Liver (tissue), 8 donors: ENCODE measurements at regions not wholly inside any gene's neighbourhood (a gene's known extent, or its start where the extent isn't known, plus 50 kb on each side); places are given as distances from the start of the nearest gene placed in this dataset.

ENCODE experiments used
- DNase-seq: peaks from one replicate; pipeline ENCODE4 v3.0.0-alpha.2; 2017; ENCODE audit warnings: low spot score
- H3K27ac ChIP-seq, 2 donors: one replicate each; pipeline ENCODE4 v1.7.0; 2013; ENCODE audit warnings: inconsistent platforms in 2 of 2, low read length in 2 of 2, control low read depth in 1 of 2, low read depth in 1 of 2, mild to moderate bottlenecking in 1 of 2
- H3K27me3 ChIP-seq, 4 donors: one replicate each; pipeline versions ENCODE4 v1.6.1 to v1.7.0; 2013; ENCODE audit warnings: low read length in 3 of 4, inconsistent platforms in 1 of 4, mild to moderate bottlenecking in 1 of 4, moderate library complexity in 1 of 4; ENCODE audit not compliant: control insufficient read depth in 4 of 4, insufficient read depth in 4 of 4
- H3K36me3 ChIP-seq, 4 donors: one replicate each; pipeline versions ENCODE4 v1.6.1 to v1.7.0; 2013; ENCODE audit warnings: low read length in 3 of 4, mild to moderate bottlenecking in 3 of 4, low read depth in 1 of 4, moderate library complexity in 1 of 4; ENCODE audit not compliant: control insufficient read depth in 4 of 4, insufficient read depth in 3 of 4
- H3K4me1 ChIP-seq, 4 donors: one replicate each; pipeline versions ENCODE4 v1.6.1 to v1.7.0; 2013; ENCODE audit warnings: low read length in 3 of 4, mild to moderate bottlenecking in 3 of 4, moderate library complexity in 1 of 4; ENCODE audit not compliant: control insufficient read depth in 4 of 4, insufficient read depth in 4 of 4
- H3K4me3 ChIP-seq, 3 donors: one replicate each; pipeline versions ENCODE4 v1.6.1 to v1.7.0; 2013; ENCODE audit warnings: low read length in 3 of 3, control low read depth in 1 of 3, low read depth in 1 of 3, mild to moderate bottlenecking in 1 of 3
- H3K9ac ChIP-seq, 2 donors: one replicate each; pipeline ENCODE4 v1.7.0; 2013; ENCODE audit warnings: low read length in 2 of 2, mild to moderate bottlenecking in 2 of 2, moderate library complexity in 2 of 2, control low read depth in 1 of 2, low read depth in 1 of 2
- H3K9me3 ChIP-seq, 4 donors: one replicate each; pipeline versions ENCODE4 v1.6.1 to v1.7.0; 2013; ENCODE audit warnings: low read length in 3 of 4; ENCODE audit not compliant: control insufficient read depth in 4 of 4
- ATF3 ChIP-seq: IDR thresholded peaks from 2 replicates; pipeline ENCODE4 v1.6.1; 2016; ENCODE audit warnings: antibody characterized with exemption
- CTCF ChIP-seq: fragments of 150-350 bp; IDR thresholded peaks from 2 replicates; pipeline ENCODE4 v1.5.1; 2017; ENCODE audit warnings: improper control_type of control experiment, low read depth, low read length; ENCODE audit not compliant: missing input control
- EGR1 ChIP-seq, 2 donors: IDR thresholded peaks; 2 replicates each; pipeline ENCODE4 v1.6.1; 2016 to 2018; ENCODE audit warnings: antibody characterized with exemption in 2 of 2, low read depth in 2 of 2
- FOXA1 ChIP-seq: IDR thresholded peaks from 2 replicates; pipeline ENCODE4 v1.6.1; 2016; ENCODE audit warnings: antibody characterized with exemption
- FOXA2 ChIP-seq: IDR thresholded peaks from 2 replicates; pipeline ENCODE4 v1.6.1; 2016; ENCODE audit warnings: antibody characterized with exemption
- GABPA ChIP-seq, 2 donors: IDR thresholded peaks in 1 of 2; conservative IDR thresholded peaks in 1 of 2; 2 replicates each; pipeline ENCODE4 v1.6.1; 2016; ENCODE audit warnings: antibody characterized with exemption in 2 of 2, mild to moderate bottlenecking in 1 of 2, moderate library complexity in 1 of 2
- HNF4G ChIP-seq: IDR thresholded peaks from 2 replicates; pipeline ENCODE4 v1.6.1; 2016; ENCODE audit warnings: antibody characterized with exemption
- JUND ChIP-seq, 2 donors: IDR thresholded peaks; 2 replicates each; pipeline ENCODE4 v1.6.1; 2016; ENCODE audit warnings: antibody characterized with exemption in 2 of 2
- MAX ChIP-seq: IDR thresholded peaks from 2 replicates; pipeline ENCODE4 v1.6.1; 2016; ENCODE audit warnings: antibody characterized with exemption
- NR2F2 ChIP-seq: IDR thresholded peaks from 2 replicates; pipeline ENCODE4 v1.6.1; 2016; ENCODE audit warnings: antibody characterized with exemption
- RAD21 ChIP-seq, 2 donors: IDR thresholded peaks; 2 replicates each; pipeline ENCODE4 v1.6.1; 2016; ENCODE audit warnings: antibody characterized with exemption in 2 of 2, mild to moderate bottlenecking in 2 of 2
- REST ChIP-seq: IDR thresholded peaks from 2 replicates; pipeline ENCODE4 v1.6.1; 2016; ENCODE audit warnings: antibody characterized with exemption, mild to moderate bottlenecking
- RXRA ChIP-seq, 2 donors: IDR thresholded peaks; 2 replicates each; pipeline ENCODE4 v1.6.1; 2017 to 2018; ENCODE audit warnings: antibody characterized with exemption in 2 of 2, mild to moderate bottlenecking in 1 of 2
- SP1 ChIP-seq: IDR thresholded peaks from 2 replicates; pipeline ENCODE4 v1.6.1; 2018; ENCODE audit warnings: antibody characterized with exemption, mild to moderate bottlenecking
- TAF1 ChIP-seq: conservative IDR thresholded peaks from 2 replicates; pipeline ENCODE4 v1.6.1; 2016; ENCODE audit warnings: antibody characterized with exemption, mild to moderate bottlenecking
- YY1 ChIP-seq: IDR thresholded peaks from 2 replicates; pipeline ENCODE4 v1.6.1; 2016; ENCODE audit warnings: antibody characterized with exemption, mild to moderate bottlenecking
- ZBTB33 ChIP-seq: IDR thresholded peaks from 2 replicates; pipeline ENCODE4 v1.6.1; 2016; ENCODE audit warnings: antibody characterized with exemption
- WGBS: extraction: QIAGEN DNeasy Blood & Tissue Kit; methylation state at CpG from one replicate; pipeline ENCODE4 v1.1.7; 2013; 5-methylcytosine and 5-hydroxymethylcytosine counted together
- donor health status: healthy.
- donor health status: healthy.
- donor health status: healthy.
- donor health status: healthy.
- donor health status: healthy.

- H3K4me1 ChIP-seq: peaks cover 0 to 5% (median 0%) of the 10 kb centered on the region in 4 donors
- no peak for DNase-seq
- no peak overlapping the region for H3K9ac ChIP-seq
- H3K27me3 ChIP-seq: no peaks in the 10 kb centered on the region
- H3K27ac ChIP-seq: no peak overlapping the region
- H3K4me3 ChIP-seq: no peak overlapping the region
- H3K36me3 ChIP-seq: no peaks in the 10 kb centered on the region
- 77% methylated on average over 3 of the region's 3 CpGs for WGBS
- H3K9me3 ChIP-seq: no peaks in the 10 kb centered on the region
- TF ChIP-seq FOXA1 (no peak), SP1 (no peak), REST (no peak), HNF4G (no peak), CTCF (no peak)
Observed at GRCh38 chr3:35857004-35857403, 217.7 kb downstream of the ARPP21 start.

GRCh38 chr3:35862057-35862456 is 222.7 kb downstream of the ARPP21 start:
- H3K9me3 ChIP-seq: no peaks in the 10 kb centered on the region
- TF ChIP-seq YY1 (no peak), REST (no peak), ZBTB33 (no peak), EGR1 (IDR thresholded peaks at IDR 0.05; ENCODE audit: low read depth in 2 of 2) (no peak), TAF1 (no peak), FOXA1 (no peak), HNF4G (no peak), NR2F2 (no peak), CTCF (no peak), MAX (no peak), GABPA (IDR thresholded peaks at IDR 0.05 in 1 of 2, conservative IDR thresholded peaks at IDR 0.05 in 1 of 2) (no peak), JUND (IDR thresholded peaks at IDR 0.05) (no peak), FOXA2 (no peak), ATF3 (no peak), RXRA (IDR thresholded peaks at IDR 0.05) (no peak), SP1 (no peak), RAD21 (IDR thresholded peaks at IDR 0.05) (no peak)
- DNase-seq: no peak
- H3K9ac ChIP-seq: no peak overlapping the region
- H3K4me1 ChIP-seq: peaks cover 0 to 5% (median 0%) of the 10 kb centered on the region in 4 donors
- no peak overlapping the region for H3K4me3 ChIP-seq
- no peaks in the 10 kb centered on the region for H3K36me3 ChIP-seq
- no peak overlapping the region for H3K27ac ChIP-seq
- 87% methylated on average over 4 of the region's 4 CpGs for WGBS
- no peaks in the 10 kb centered on the region for H3K27me3 ChIP-seq
